Breast epithelium (tissue), 4 donors: ENCODE measurements at regions not wholly inside any gene's neighbourhood (a gene's known extent, or its start where the extent isn't known, plus 50 kb on each side); places are given as distances from the start of the nearest gene placed in this dataset.

Experiments
- DNase-seq, 2 donors: peaks; one replicate each; pipeline ENCODE4 v3.0.0-alpha.2; 2019; ENCODE audit warnings: low spot score in 2 of 2
- H3K27ac ChIP-seq, 2 donors: fragments of 200-600 bp; sonication (generic) in 1 of 2; one replicate each; pipeline ENCODE4 v1.5.1; 2016 to 2019; ENCODE audit warnings: mild to moderate bottlenecking in 1 of 2
- H3K27me3 ChIP-seq, 2 donors: fragments of 200-600 bp; sonication (generic) in 1 of 2; one replicate each; pipeline versions ENCODE4 v1.5.1 to v1.6.0; 2017 to 2019; ENCODE audit warnings: control low read depth in 1 of 2, mild to moderate bottlenecking in 1 of 2
- H3K36me3 ChIP-seq: fragments of 200-600 bp; one replicate; pipeline ENCODE4 v1.5.1; 2019
- H3K4me1 ChIP-seq, 2 donors: fragments of 200-600 bp; sonication (generic); one replicate each; pipeline ENCODE4 v1.5.1; 2016 to 2019; ENCODE audit warnings: control low read depth in 1 of 2
- H3K4me3 ChIP-seq, 3 donors: fragments of 200-600 bp; sonication (generic); 1 replicate in 2 of 3; 2 replicates in 1 of 3; pipeline ENCODE4 v1.5.1; 2016 to 2019; ENCODE audit warnings: mild to moderate bottlenecking in 3 of 3, moderate library complexity in 2 of 3
- H3K9me3 ChIP-seq, 2 donors: fragments of 200-600 bp; sonication (generic) in 1 of 2; one replicate each; pipeline ENCODE4 v1.5.1; 2016 to 2019; ENCODE audit warnings: control low read depth in 1 of 2
- POLR2A ChIP-seq: fragments of 450-650 bp; IDR thresholded peaks from one replicate; pipeline ENCODE4 v1.6.1; 2016; ENCODE audit warnings: antibody characterized with exemption, mild to moderate bottlenecking, moderate library complexity
- POLR2AphosphoS5 ChIP-seq, 3 donors: sonication (generic); formaldehyde crosslinking; IDR thresholded peaks; one replicate each; pipeline ENCODE4 v1.6.1; 2017; ENCODE audit warnings: antibody characterized with exemption in 3 of 3
- intact Hi-C: fragments of 100-400 bp; cut with DNase I; formaldehyde crosslinking; loops from one replicate; pipeline ENCODE4 v1.15.1; 2023; ENCODE audit warnings: low total_unique reads
- TF ChIP-seq, protein P1 (sequence below), 3 donors: fragments of 450-650 bp; IDR thresholded peaks; one replicate each; pipeline ENCODE4 v1.5.1; 2016 to 2017; ENCODE audit warnings: antibody characterized with exemption in 3 of 3, mild to moderate bottlenecking in 3 of 3, moderate library complexity in 3 of 3

GRCh38 chr5:160991205-160991604 lies 139.2 kb upstream of the ATP10B start:
- Histone ChIP-seq H3K27me3 (no peaks in the 10 kb centered on the region), H3K36me3 (no peaks in the 10 kb centered on the region), H3K4me1 (no peaks in the 10 kb centered on the region), H3K4me3 (no peak overlapping the region), H3K27ac (no peak overlapping the region), H3K9me3 (no peaks in the 10 kb centered on the region)
- intact Hi-C loops = no loop called here
- DNase-seq = no peak
- TF ChIP-seq POLR2AphosphoS5 (IDR thresholded peaks at IDR 0.05) = no peak
- TF ChIP-seq, protein P1, sequence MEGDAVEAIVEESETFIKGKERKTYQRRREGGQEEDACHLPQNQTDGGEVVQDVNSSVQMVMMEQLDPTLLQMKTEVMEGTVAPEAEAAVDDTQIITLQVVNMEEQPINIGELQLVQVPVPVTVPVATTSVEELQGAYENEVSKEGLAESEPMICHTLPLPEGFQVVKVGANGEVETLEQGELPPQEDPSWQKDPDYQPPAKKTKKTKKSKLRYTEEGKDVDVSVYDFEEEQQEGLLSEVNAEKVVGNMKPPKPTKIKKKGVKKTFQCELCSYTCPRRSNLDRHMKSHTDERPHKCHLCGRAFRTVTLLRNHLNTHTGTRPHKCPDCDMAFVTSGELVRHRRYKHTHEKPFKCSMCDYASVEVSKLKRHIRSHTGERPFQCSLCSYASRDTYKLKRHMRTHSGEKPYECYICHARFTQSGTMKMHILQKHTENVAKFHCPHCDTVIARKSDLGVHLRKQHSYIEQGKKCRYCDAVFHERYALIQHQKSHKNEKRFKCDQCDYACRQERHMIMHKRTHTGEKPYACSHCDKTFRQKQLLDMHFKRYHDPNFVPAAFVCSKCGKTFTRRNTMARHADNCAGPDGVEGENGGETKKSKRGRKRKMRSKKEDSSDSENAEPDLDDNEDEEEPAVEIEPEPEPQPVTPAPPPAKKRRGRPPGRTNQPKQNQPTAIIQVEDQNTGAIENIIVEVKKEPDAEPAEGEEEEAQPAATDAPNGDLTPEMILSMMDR (IDR thresholded peaks at IDR 0.05) = no peak
- no peak for TF ChIP-seq POLR2A

DNA sequence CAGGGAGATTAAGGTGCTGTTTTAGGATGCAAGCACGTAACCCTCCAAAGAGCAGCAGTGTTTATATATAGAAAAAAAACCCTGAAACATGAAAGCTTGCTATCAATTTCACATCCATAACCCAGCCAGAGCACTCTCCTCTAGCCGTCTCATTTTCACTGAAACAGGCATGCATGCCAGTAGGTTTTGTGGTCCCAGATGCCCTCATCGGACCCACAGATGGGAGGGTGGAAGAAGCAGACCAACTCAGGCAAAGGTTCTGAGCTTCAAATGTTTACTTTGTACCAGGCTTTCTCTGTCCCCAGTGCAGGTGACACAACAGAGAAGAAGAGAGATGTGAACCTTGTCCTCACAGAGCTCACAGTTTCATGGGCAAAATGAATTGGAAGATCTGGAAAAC lies 127.4 kb upstream of the ATP10B start:
- Histone ChIP-seq H3K4me3 (no peak overlapping the region), H3K9me3 (no peaks in the 10 kb centered on the region), H3K27ac (no peak overlapping the region), H3K27me3 (no peaks in the 10 kb centered on the region), H3K4me1 (no peaks in the 10 kb centered on the region), H3K36me3 (no peaks in the 10 kb centered on the region)
- intact Hi-C loops = no loop called here
- TF ChIP-seq POLR2AphosphoS5 (IDR thresholded peaks at IDR 0.05) (no peak), POLR2A (no peak)
- TF ChIP-seq, protein P1 (IDR thresholded peaks at IDR 0.05) = no peak
- no peak for DNase-seq

GRCh38 chr5:160978944-160979343 lies 126.9 kb upstream of the ATP10B start:
- intact Hi-C loops = no loop called here
- Histone ChIP-seq H3K4me3 (no peak overlapping the region), H3K27ac (no peak overlapping the region), H3K9me3 (no peaks in the 10 kb centered on the region), H3K36me3 (no peaks in the 10 kb centered on the region), H3K27me3 (no peaks in the 10 kb centered on the region), H3K4me1 (no peaks in the 10 kb centered on the region)
- no peak for TF ChIP-seq POLR2AphosphoS5 (IDR thresholded peaks at IDR 0.05)
- TF ChIP-seq POLR2A = no peak
- TF ChIP-seq, protein P1 (IDR thresholded peaks at IDR 0.05) = no peak
- no peak for DNase-seq

GRCh38 chr5:160976181-160976580 lies 124.2 kb upstream of the ATP10B start:
- H3K4me3 ChIP-seq = no peak overlapping the region
- no peak for DNase-seq
- no peaks in the 10 kb centered on the region for H3K27me3 ChIP-seq
- H3K4me1 ChIP-seq = no peaks in the 10 kb centered on the region
- TF ChIP-seq, protein P1 (IDR thresholded peaks at IDR 0.05) = no peak
- TF ChIP-seq POLR2AphosphoS5 (IDR thresholded peaks at IDR 0.05) = no peak
- no peak overlapping the region for H3K27ac ChIP-seq
- H3K36me3 ChIP-seq = no peaks in the 10 kb centered on the region
- H3K9me3 ChIP-seq = no peaks in the 10 kb centered on the region
- intact Hi-C loops = no loop called here

DNA sequence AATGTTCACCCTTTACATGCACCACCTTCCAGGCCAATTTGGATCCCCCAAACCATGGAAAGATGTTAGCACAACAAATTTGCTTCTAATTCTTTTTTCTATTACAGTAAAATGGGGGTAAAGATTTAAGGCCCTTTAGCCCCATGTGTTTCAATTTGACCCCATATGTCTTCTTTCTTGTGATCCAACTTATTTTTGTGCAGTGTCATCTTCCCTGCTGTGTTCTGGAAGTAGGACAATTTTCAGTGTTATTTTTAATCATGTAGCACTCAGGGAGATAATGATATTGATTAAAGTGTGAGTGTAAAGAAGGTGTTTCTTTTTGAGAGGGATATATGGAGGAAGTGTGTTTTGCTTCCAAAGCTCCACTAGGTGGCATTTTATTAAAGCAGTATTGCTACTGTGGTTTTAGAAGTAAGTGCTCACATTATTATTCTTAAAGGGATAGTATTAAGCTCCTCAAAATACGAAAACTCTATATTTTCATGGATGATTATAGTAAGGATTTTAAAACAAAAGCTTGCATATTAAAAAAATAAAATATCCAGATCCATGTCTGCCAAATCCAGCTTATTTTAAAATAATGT lies 118.7 kb upstream of the ATP10B start:
- H3K4me1 ChIP-seq = no peaks in the 10 kb centered on the region
- no peaks in the 10 kb centered on the region for H3K27me3 ChIP-seq
- no peaks in the 10 kb centered on the region for H3K9me3 ChIP-seq
- TF ChIP-seq POLR2AphosphoS5 (IDR thresholded peaks at IDR 0.05) (no peak), POLR2A (no peak)
- TF ChIP-seq, protein P1 (IDR thresholded peaks at IDR 0.05) = no peak
- no peak overlapping the region for H3K4me3 ChIP-seq
- intact Hi-C loops = no loop called here
- DNase-seq = no peak
- no peak overlapping the region for H3K27ac ChIP-seq
- H3K36me3 ChIP-seq = no peaks in the 10 kb centered on the region
